ENCODE measurements at regions not wholly inside any gene's neighbourhood (a gene's known extent, or its start where the extent isn't known, plus 50 kb on each side); places are given as distances from the start of the nearest gene placed in this dataset.

DNA sequence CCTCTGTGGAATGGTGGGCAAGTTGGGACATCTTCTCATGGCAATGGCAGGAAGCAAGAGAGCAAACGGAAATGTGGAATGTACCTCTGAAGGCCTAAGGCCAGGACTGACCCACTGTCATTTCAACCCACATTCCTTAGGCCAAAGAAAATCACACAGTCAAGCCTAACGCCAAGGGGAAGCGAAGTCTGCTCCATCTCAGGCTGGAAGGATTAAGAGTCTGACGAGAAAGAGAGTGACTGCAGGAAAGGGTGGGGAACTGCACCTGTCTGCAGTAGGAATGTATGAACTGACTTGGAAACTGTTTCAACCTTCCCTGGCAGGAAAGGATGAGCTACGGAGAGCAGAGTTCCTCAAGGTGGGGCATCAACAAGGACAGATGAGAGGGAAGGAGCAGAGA, 90.2 kb upstream of the TAS2R1 start:
- H3K4me1 Mint-ChIP-seq = peaks cover 3 to 8% of the 10 kb centered on the region in 2 experiments; a peak in 2 of 4 replicates
- no peak overlapping the region for H3K27ac ChIP-seq (ENCODE audit: insufficient read length, low read depth, low read length)
- no peaks in the 10 kb centered on the region for H3K79me2 ChIP-seq (ENCODE audit: insufficient read depth, low read length)
- H2BK12ac ChIP-seq (ENCODE audit: insufficient read length, low read depth, low read length) = no peak overlapping the region
- no CpG with 5 or more reads among the region's 5 CpGs for WGBS (ENCODE audit: extremely low coverage, insufficient read length, low lambda C conversion rate)
- no peak overlapping the region for H3K14ac ChIP-seq (ENCODE audit: insufficient read depth, low read length)
- no peak overlapping the region for H3K9ac ChIP-seq (ENCODE audit: extremely low read depth, insufficient read length, low read length)
- H2BK20ac ChIP-seq (ENCODE audit: low read depth, low read length, poor library complexity, severe bottlenecking) = no peak overlapping the region
- no peaks in the 10 kb centered on the region for H3K36me3 Mint-ChIP-seq (ENCODE audit: insufficient read depth in 1 of 3, low read depth in 3 of 3)
- H3K23me2 ChIP-seq (ENCODE audit: insufficient read length, low read depth, low read length, poor library complexity, severe bottlenecking) = no peaks in the 10 kb centered on the region
- H4K91ac ChIP-seq (ENCODE audit: insufficient read length, low read depth, low read length) = no peak overlapping the region
- H4K20me1 ChIP-seq (ENCODE audit: control insufficient read depth, insufficient read depth, insufficient read length) = no peaks in the 10 kb centered on the region
- no peak overlapping the region; a peak in 1 of 7 replicates for H3K27ac Mint-ChIP-seq
- no peak overlapping the region for H2AK5ac ChIP-seq (ENCODE audit: insufficient read length, low read length)
- no peak overlapping the region for H3K56ac ChIP-seq (ENCODE audit: insufficient read length, low read depth, low read length)
- H3K9me3 Mint-ChIP-seq = peaks cover 0 to 3% of the 10 kb centered on the region in 2 experiments; a peak in 2 of 5 replicates
- TF ChIP-seq CTCF (conservative IDR thresholded peaks at IDR 0.05) = no peak
- no peaks in the 10 kb centered on the region for H3K27me3 Mint-ChIP-seq (ENCODE audit: low read depth)
- no peak overlapping the region for H2BK15ac ChIP-seq (ENCODE audit: low read depth, low read length)
- H2BK120ac ChIP-seq (ENCODE audit: low read depth, low read length, poor library complexity, severe bottlenecking) = no peak overlapping the region
- H3K4me2 ChIP-seq (ENCODE audit: insufficient read depth, insufficient read length, low read length) = no peak overlapping the region
- no peak overlapping the region for H3T11ph ChIP-seq (ENCODE audit: low read length)
- no peak overlapping the region for H3K4ac ChIP-seq (ENCODE audit: low read depth, low read length)
- H4K5ac ChIP-seq (ENCODE audit: insufficient read length, low read depth, low read length) = no peak overlapping the region
- no peak overlapping the region for H3K23ac ChIP-seq (ENCODE audit: insufficient read length, low read depth, low read length)
- no peak overlapping the region for H3K18ac ChIP-seq (ENCODE audit: insufficient read length, low read depth, low read length)
- no peaks in the 10 kb centered on the region for H3K27me3 ChIP-seq (ENCODE audit: insufficient read depth, low read length)
- no peaks in the 10 kb centered on the region; the same call in 1 of the 2 replicates for H3K4me1 ChIP-seq (ENCODE audit: insufficient read depth, low read length)
- H2AFZ ChIP-seq (ENCODE audit: low read length) = no peak overlapping the region
- no peaks in the 10 kb centered on the region for H3K79me1 ChIP-seq (ENCODE audit: insufficient read depth, low read depth, low read length, poor library complexity, severe bottlenecking)
- no peaks in the 10 kb centered on the region for H3K9me3 ChIP-seq (ENCODE audit: control insufficient read depth, low read depth, low read length)
- H3K4me3 Mint-ChIP-seq = no peak overlapping the region
- DNase-seq = no peak
- H2BK5ac ChIP-seq (ENCODE audit: insufficient read length, low read length) = no peak overlapping the region
- no peak overlapping the region for H4K8ac ChIP-seq (replicated peaks; ENCODE audit: insufficient read length, low read depth, low read length)
